ENCODE measurements at regions not wholly inside any gene's neighbourhood (a gene's known extent, or its start where the extent isn't known, plus 50 kb on each side); places are given as distances from the start of the nearest gene placed in this dataset.

DNA sequence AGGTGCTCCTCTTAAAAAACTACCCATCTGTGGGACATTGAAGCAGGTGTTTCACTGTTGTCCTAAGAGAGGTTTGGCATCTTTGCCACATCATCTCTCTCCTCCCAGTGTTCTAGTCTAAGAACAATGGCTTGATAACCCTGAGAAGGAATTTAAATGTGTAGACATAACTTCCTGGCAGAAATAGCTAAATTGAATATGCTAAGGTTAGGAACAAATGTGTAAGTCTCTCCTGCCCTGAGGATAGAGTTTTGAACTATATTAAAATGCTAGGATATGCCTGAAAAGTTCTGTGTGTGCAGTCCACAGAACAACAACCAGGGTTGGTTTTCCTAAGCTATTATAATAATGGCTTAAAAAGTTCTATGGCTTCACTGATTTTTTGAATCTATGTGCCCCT lies 106.6 kb downstream of the LRRC70 start:
- ATAC-seq (no peak), FAIRE-seq (no peak), DNase-seq (ENCODE audit: extremely low read depth in 1 of 4, low spot score in 3 of 4) (no peak)
- Histone ChIP-seq H3K9me1 (ENCODE audit: control insufficient read depth, insufficient read depth, low read length) (no peaks in the 10 kb centered on the region), H3K79me2 (ENCODE audit: control insufficient read depth, insufficient read depth, low read length) (no peaks in the 10 kb centered on the region), H2AFZ (ENCODE audit: low read depth, low read length) (no peak overlapping the region), H3K4me1 (replicated peaks in 1 of 2; ENCODE audit: control insufficient read depth in 2 of 2, insufficient read depth in 2 of 2, low read length in 2 of 2) (no peaks in the 10 kb centered on the region; a peak in 1 of 5 replicates), H3K27me3 (ENCODE audit: control insufficient read depth in 2 of 2, insufficient read depth in 2 of 2, low read length in 2 of 2) (no peaks in the 10 kb centered on the region), H4K20me1 (replicated peaks; ENCODE audit: control insufficient read depth, insufficient read depth, low read length) (no peaks in the 10 kb centered on the region), H3K36me3 (ENCODE audit: control insufficient read depth, insufficient read depth, low read length) (no peaks in the 10 kb centered on the region), H3K27ac (ENCODE audit: extremely low read depth, low read depth, low read length) (no peak overlapping the region), H3K4me2 (ENCODE audit: insufficient read depth, low read length) (no peak overlapping the region), H3K9ac (ENCODE audit: insufficient read depth in 1 of 2, low read depth in 2 of 2, low read length in 2 of 2) (no peak overlapping the region), H3K4me3 (no peak overlapping the region), H3K9me3 (replicated peaks; ENCODE audit: control insufficient read depth, insufficient read depth, low read depth, low read length) (no peaks in the 10 kb centered on the region)
- BruUV-seq (replicated peaks), result no TSS peak
- ChIA-PET CTCF (ENCODE audit: low intra/inter-chr PET ratio) (no interaction called here), POLR2A (interaction anchor here (0.9 kb wide), 1 partner anchor 13 kb away, joined by 3 read pairs; no protein-coding TSS in a partner anchor)
- TF ChIP-seq SNIP1 (IDR thresholded peaks at IDR 0.05; ENCODE audit: low read depth) (no peak), ZNF707 (CRISPR knock-in tag; conservative IDR thresholded peaks at IDR 0.05) (no peak), FOXO4 (CRISPR knock-in tag; IDR thresholded peaks at IDR 0.05) (no peak), U2AF2 (optimal IDR thresholded peaks at IDR 0.05; ENCODE audit: low read depth, low read length) (no peak), SMARCC2 (IDR thresholded peaks at IDR 0.05; ENCODE audit: low read depth) (no peak)
- TF ChIP-seq, protein P1, sequence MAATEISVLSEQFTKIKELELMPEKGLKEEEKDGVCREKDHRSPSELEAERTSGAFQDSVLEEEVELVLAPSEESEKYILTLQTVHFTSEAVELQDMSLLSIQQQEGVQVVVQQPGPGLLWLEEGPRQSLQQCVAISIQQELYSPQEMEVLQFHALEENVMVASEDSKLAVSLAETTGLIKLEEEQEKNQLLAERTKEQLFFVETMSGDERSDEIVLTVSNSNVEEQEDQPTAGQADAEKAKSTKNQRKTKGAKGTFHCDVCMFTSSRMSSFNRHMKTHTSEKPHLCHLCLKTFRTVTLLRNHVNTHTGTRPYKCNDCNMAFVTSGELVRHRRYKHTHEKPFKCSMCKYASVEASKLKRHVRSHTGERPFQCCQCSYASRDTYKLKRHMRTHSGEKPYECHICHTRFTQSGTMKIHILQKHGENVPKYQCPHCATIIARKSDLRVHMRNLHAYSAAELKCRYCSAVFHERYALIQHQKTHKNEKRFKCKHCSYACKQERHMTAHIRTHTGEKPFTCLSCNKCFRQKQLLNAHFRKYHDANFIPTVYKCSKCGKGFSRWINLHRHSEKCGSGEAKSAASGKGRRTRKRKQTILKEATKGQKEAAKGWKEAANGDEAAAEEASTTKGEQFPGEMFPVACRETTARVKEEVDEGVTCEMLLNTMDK (IDR thresholded peaks at IDR 0.05; ENCODE audit: borderline replicate concordance, insufficient read depth, low read depth, low read length, poor library complexity, severe bottlenecking), result no peak
- intact Hi-C loops (cut with micrococcal nuclease) (no loop called here), in situ Hi-C loops (cut with MboI) (no loop called here)

Measured in K562 (cell line).